ENCODE measurements at regions not wholly inside any gene's neighbourhood (a gene's known extent, or its start where the extent isn't known, plus 50 kb on each side); places are given as distances from the start of the nearest gene placed in this dataset.
"Not testable (repeated sequence)": the region's sequence is repeated elsewhere in the genome, so short reads cannot be mapped to it uniquely, and the experiment has no call there.

DNA sequence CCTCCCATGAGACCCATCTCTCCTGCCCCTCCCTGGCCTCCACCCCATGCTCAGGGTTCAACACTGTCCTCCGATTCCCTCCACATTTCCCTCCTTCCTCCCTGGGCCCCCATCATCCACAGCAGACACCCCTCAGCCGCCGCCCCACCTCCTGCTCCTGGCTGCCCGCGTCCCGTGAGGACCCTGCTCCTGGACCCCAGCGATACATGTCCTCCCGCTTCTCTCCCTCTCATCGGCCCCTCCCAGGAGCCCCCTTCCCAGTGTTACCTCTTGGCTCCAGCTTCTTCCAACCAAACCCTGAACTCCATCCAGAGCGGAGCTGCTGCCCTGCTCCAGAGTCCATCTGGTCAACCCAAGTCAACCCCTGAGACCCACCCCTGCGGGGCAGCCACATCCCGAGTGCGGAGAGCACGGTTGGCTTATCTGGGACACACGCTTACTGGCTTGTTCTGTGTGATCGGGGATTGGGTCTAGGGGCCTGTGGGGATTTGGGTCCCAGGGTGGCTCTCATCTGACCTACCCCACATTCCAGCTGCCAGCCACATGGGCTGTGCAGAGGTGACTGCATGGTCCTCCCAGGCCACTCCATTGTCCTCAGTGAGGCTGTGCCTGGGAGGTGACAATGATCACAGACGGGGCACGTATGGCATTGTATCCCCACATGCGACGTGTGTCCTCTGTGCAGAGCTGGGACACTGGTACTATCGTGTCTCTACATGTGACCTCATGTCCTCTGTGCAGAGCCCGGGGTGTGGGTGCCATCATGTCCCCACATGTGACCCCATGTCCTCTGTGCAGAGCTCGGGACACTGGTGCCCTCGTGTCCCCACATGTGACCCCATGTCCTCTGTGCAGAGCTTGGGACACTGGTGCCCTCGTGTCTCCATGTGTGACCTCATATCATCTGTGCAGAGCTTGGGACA, 333.6 kb downstream of the ADGRD1 start:
- no peak for TF ChIP-seq CTCF (IDR thresholded peaks at IDR 0.05; ENCODE audit: control insufficient read depth, insufficient read depth, low read depth, low read length, missing control alignments)
- no peak overlapping the region for H3K4me3 ChIP-seq (ENCODE audit: control insufficient read depth, low read depth, low read length)
- no peak for DNase-seq (ENCODE audit: low read depth)

- no peak for TF ChIP-seq CTCF (IDR thresholded peaks at IDR 0.05; ENCODE audit: control insufficient read depth, insufficient read depth, low read depth, low read length, missing control alignments)
- no peak for DNase-seq (ENCODE audit: low read depth)
- H3K4me3 ChIP-seq (ENCODE audit: control insufficient read depth, low read depth, low read length), result no peak overlapping the region
These were observed 334.4 kb downstream of the ADGRD1 start for GRCh38 chr12:131287938-131288764.

GRCh38 chr12:131288765-131289695, 335.3 kb downstream of the ADGRD1 start:
- not testable (repeated sequence) for DNase-seq (ENCODE audit: low read depth); H3K4me3 ChIP-seq (ENCODE audit: control insufficient read depth, low read depth, low read length)

DNA sequence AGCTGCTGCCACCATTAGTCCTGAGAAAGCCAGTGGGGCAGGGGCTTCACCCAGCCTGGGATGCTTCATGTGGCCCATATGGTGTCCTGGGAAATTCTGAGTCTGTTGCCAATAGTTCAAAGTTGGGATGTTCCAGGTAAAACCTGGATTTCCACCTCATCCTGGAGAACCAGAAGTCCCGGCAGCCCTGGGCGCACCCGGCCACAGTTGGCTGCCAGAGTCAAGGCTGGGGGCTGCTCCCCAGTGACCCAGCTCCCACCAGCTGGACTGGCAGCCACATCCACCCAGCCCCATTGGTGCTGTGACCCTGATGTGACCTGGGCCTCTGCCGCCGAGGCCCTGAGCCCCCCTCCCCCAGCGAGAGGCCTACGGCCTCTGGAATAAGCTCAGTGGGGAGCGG, 336.1 kb downstream of the ADGRD1 start:
- DNase-seq (ENCODE audit: low read depth); H3K4me3 ChIP-seq (ENCODE audit: control insufficient read depth, low read depth, low read length): not testable (repeated sequence)

DNA sequence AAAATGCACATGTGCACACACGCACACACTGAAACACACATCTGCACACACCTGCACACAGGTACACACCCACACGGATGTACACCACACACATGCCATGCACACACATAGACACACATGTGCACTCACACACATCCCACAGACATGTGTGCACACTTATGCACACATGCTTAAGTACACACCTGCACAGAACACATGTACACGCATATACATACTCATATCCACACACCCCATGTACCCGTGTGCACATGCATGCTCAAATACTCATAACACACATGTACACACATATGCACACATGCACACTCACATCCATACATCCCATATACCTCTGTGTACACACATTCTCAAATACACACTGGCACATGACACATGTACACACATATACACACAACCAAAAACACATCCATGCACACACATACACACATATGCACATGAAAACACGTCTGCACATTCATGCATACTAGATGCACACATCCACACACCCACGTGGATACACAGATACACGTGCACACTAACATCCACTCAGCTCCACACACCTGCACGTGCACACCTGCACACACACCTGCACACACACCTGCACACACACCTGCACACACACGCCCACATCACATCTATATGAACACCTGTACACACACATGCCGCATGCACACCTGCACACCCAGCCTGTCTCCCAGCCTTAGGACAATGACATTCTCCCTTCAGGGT, 336.7 kb downstream of the ADGRD1 start:
- TF ChIP-seq CTCF (IDR thresholded peaks at IDR 0.05; ENCODE audit: control insufficient read depth, insufficient read depth, low read depth, low read length, missing control alignments), result no peak
- no peak for DNase-seq (ENCODE audit: low read depth)
- no peak overlapping the region for H3K4me3 ChIP-seq (ENCODE audit: control insufficient read depth, low read depth, low read length)

DNA sequence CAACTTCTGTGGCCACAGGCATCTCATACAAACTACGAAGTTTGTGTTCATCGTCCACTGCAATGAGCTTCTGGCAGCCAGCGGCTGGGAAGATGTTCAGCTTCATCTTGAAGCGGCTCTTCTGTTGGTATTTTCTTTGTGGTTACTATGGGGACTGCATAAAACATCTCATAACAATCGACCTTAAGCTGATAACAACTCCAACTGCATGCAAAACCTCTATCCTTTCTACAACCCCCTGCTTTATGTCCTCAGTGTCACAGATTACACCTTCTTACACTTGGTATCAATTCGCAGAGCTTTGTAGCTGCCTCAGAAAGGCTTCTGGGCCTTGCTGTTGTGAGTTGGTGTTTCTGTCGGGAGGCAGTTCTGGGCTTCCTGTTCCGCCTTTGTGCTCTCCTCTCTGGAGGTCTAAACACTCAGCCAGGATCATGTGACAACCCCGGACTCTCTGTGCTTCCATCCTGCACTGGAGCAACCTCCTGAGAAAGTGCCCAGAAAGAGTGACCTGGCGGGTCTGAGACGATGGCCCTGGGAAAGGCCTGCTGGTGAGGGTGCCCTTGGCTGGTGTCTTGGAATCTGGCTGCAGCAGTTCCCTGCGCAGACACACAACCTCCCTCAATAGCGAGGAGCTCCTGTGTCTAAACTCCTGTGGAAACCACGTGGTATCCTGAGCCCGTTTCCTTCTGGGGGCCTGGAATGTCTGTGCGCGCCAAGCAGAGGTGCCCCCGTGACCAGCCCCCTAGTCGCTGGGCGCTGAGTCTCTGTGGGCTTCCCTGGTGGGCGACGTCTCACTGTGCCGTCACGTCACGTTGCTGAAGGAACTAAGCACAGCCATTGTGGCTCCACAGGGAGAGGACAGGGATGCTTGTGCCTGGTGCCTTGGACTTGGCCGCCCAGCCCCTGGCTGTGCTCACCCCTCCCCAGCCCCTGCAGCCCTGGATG, 339.6 kb downstream of the ADGRD1 start:
- not testable (repeated sequence) for H3K4me3 ChIP-seq (ENCODE audit: control insufficient read depth, low read depth, low read length); DNase-seq (ENCODE audit: low read depth)

DNA sequence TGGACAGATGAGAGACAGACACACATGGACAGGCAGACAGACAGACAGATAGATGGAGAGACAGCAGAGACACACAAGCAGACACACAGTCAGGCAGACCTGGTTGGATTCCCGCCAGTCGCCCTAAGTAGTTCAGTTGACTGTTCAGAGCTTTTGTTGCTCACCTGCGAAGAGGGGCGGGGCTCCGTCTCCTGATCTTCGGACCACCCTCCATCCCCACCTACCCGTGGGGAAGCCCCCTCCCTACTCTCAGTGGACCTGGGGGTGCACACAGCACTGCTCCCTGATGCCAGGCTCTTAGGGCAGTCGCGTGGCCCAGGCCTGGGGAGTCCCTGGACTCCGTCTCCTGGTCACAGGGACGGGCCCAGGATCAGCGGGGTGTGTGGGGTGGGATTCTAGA, 341.0 kb downstream of the ADGRD1 start:
- DNase-seq (ENCODE audit: low read depth); H3K4me3 ChIP-seq (ENCODE audit: control insufficient read depth, low read depth, low read length): not testable (repeated sequence)

DNA sequence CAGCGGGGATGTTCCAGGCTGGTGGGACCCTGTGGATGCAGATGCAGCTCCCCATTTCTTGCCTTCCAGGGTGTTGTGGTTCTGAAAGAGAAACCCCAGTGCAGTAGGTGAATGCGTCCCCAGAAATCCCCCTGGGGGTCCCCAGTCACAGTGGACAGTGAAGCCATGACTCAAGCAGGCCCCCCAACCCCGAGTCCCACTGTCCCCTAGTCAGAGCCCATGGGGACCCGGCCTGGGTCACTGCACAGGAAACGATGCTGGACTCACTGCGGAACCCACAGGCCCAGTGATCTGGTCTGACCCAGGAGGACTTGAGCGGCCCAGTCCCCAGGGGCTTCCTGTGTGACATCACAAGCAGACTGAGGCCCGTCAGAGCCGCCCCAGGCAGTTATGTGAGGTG, 341.4 kb downstream of the ADGRD1 start:
- DNase-seq (ENCODE audit: low read depth); H3K4me3 ChIP-seq (ENCODE audit: control insufficient read depth, low read depth, low read length): not testable (repeated sequence)

DNA sequence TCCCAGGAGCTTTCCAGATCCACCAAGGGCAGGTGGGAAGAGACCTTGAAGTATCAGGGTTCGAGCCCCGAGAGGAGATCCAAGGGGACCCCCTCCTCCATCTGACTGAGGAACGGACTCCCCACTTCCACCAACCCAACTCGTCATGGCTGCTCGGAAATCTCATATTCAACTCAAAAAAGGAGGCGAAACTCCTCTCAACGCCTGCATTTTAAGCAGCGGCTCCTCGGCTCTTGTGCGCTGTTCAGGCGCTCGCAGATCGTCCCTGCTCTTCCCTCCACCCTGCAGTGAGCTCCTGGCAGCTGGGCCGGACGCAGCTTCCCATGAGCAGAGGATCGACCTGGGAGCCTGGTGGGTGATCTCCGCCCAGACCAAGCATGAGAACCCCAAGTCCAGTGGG, 341.9 kb downstream of the ADGRD1 start:
- H3K4me3 ChIP-seq (ENCODE audit: control insufficient read depth, low read depth, low read length); DNase-seq (ENCODE audit: low read depth): not testable (repeated sequence)

DNA sequence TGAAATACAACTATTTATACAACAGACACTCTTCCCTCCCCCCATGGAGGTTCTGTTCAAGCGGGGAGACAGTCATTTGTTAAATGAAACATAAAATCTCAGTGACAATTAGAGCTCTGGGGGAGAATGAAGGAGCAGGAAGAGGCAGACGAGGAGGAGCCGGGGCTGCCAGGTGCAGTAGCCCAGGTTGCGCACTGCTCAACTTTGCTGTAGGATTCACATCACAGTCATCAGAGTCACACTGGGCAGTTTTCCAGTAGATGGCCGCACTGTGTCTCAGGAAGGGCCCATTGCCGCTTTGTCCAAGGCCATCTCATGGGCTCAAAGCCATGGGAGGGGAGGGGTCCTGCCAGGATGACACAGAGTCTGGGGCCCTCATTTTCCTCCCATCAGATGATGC, 342.4 kb downstream of the ADGRD1 start:
- DNase-seq (ENCODE audit: low read depth); H3K4me3 ChIP-seq (ENCODE audit: control insufficient read depth, low read depth, low read length): not testable (repeated sequence)

- not testable (repeated sequence) for DNase-seq (ENCODE audit: low read depth); H3K4me3 ChIP-seq (ENCODE audit: control insufficient read depth, low read depth, low read length)
These were observed 342.9 kb downstream of the ADGRD1 start for GRCh38 chr12:131296651-131297050.
